Upper lobe of right lung (tissue), 1 donor: ENCODE measurements at regions not wholly inside any gene's neighbourhood (a gene's known extent, or its start where the extent isn't known, plus 50 kb on each side); places are given as distances from the start of the nearest gene placed in this dataset.

Experiments
- ATAC-seq: fragments of 200-7000 bp; cut with Tn5 transposase; one replicate; pipeline ENCODE4 v1.9.1; 2020; ENCODE audit warnings: mild to moderate bottlenecking, moderate library complexity
- DNase-seq: peaks from one replicate; pipeline ENCODE4 v3.0.0-alpha.2; 2020
- H3K27ac ChIP-seq: fragments of 200-600 bp; one replicate; pipeline ENCODE4 v1.8.0; 2022
- H3K27me3 ChIP-seq: fragments of 200-600 bp; one replicate; pipeline ENCODE4 v1.8.0; 2022; ENCODE audit warnings: mild to moderate bottlenecking
- H3K36me3 ChIP-seq: fragments of 200-600 bp; one replicate; pipeline ENCODE4 v1.8.0; 2022
- H3K4me1 ChIP-seq: fragments of 200-600 bp; one replicate; pipeline ENCODE4 v1.8.0; 2022
- H3K4me3 ChIP-seq: fragments of 200-600 bp; one replicate; pipeline ENCODE4 v1.8.0; 2022; ENCODE audit warnings: mild to moderate bottlenecking
- H3K9me3 ChIP-seq: fragments of 200-600 bp; one replicate; pipeline ENCODE4 v1.8.0; 2022
- intact Hi-C: fragments of 100-400 bp; cut with DNase I; formaldehyde crosslinking; loops from one replicate; pipeline ENCODE4 v1.11.0; 2022
- TF ChIP-seq, protein P1 (sequence below): fragments of 200-600 bp; IDR thresholded peaks from one replicate; pipeline ENCODE4 v1.8.0; 2022; ENCODE audit warnings: antibody characterized with exemption
- donor health status: DM: no; HTN: yes; CAD: no; lungs with severe emphysema.

- Histone ChIP-seq H3K9me3 (no peaks in the 10 kb centered on the region), H3K4me3 (no peak overlapping the region), H3K27me3 (no peaks in the 10 kb centered on the region), H3K27ac (no peak overlapping the region), H3K36me3 (no peaks in the 10 kb centered on the region), H3K4me1 (no peaks in the 10 kb centered on the region)
- TF ChIP-seq, protein P1, sequence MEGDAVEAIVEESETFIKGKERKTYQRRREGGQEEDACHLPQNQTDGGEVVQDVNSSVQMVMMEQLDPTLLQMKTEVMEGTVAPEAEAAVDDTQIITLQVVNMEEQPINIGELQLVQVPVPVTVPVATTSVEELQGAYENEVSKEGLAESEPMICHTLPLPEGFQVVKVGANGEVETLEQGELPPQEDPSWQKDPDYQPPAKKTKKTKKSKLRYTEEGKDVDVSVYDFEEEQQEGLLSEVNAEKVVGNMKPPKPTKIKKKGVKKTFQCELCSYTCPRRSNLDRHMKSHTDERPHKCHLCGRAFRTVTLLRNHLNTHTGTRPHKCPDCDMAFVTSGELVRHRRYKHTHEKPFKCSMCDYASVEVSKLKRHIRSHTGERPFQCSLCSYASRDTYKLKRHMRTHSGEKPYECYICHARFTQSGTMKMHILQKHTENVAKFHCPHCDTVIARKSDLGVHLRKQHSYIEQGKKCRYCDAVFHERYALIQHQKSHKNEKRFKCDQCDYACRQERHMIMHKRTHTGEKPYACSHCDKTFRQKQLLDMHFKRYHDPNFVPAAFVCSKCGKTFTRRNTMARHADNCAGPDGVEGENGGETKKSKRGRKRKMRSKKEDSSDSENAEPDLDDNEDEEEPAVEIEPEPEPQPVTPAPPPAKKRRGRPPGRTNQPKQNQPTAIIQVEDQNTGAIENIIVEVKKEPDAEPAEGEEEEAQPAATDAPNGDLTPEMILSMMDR: no peak
- DNase-seq (no peak), ATAC-seq (peak; percentile 81)
- intact Hi-C loops: no loop called here
These were observed 900.6 kb downstream of the TUSC7 start for GRCh38 chr3:117610156-117610555.

GRCh38 chr3:117611211-117611610 is 901.6 kb downstream of the TUSC7 start:
- Histone ChIP-seq H3K27ac (no peak overlapping the region), H3K4me3 (no peak overlapping the region), H3K27me3 (no peaks in the 10 kb centered on the region), H3K36me3 (no peaks in the 10 kb centered on the region), H3K4me1 (no peaks in the 10 kb centered on the region), H3K9me3 (no peaks in the 10 kb centered on the region)
- DNase-seq (no peak), ATAC-seq (no peak)
- intact Hi-C loops: no loop called here
- TF ChIP-seq, protein P1: no peak

DNA sequence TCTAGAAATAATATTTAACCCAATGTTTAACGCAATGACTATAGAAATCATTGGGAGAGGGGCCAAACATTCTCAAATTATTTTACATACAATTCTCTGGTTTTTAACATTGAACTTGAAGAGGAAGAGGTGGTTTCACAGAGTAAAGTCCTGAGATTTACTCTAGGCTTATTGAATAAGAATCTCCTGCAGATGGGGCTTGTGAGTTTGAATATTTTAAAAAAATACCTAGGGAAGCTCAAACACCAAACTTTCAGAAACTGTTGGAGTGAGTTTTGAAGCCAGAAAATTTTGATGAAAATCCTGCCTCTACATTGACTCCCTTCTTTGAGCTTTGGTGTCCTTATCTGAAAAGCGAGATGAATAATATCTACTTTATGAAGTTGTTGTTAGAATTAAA is 906.6 kb downstream of the TUSC7 start:
- intact Hi-C loops: no loop called here
- TF ChIP-seq, protein P1: no peak
- ATAC-seq (no peak), DNase-seq (no peak)
- H3K4me1 ChIP-seq: no peaks in the 10 kb centered on the region
- H3K36me3 ChIP-seq: no peaks in the 10 kb centered on the region
- H3K4me3 ChIP-seq: no peak overlapping the region
- H3K9me3 ChIP-seq: no peaks in the 10 kb centered on the region
- H3K27me3 ChIP-seq: no peaks in the 10 kb centered on the region
- no peak overlapping the region for H3K27ac ChIP-seq

DNA sequence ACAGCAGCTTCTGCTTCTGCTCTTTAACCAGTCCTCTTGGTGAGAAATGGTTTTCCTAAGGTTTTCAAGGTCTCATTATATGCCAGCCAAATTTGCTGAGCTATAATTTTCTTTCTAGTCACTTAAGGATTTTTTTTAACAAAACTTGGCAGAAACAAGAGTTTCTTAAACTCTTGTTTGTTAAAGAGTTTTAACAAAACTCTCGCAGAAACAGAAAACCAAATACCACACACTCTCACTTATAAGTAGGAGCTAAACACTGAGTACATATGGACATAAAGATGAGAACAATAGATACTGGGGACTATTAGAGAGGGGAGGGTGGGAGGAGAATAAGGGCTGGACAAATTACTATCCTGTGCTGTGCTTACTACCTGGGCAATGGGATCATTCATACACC is 908.3 kb downstream of the TUSC7 start:
- Histone ChIP-seq H3K9me3 (no peaks in the 10 kb centered on the region), H3K4me1 (no peaks in the 10 kb centered on the region), H3K36me3 (no peaks in the 10 kb centered on the region), H3K4me3 (no peak overlapping the region), H3K27ac (no peak overlapping the region), H3K27me3 (no peaks in the 10 kb centered on the region)
- TF ChIP-seq, protein P1: no peak
- ATAC-seq: no peak
- no peak for DNase-seq
- intact Hi-C loops: no loop called here

DNA sequence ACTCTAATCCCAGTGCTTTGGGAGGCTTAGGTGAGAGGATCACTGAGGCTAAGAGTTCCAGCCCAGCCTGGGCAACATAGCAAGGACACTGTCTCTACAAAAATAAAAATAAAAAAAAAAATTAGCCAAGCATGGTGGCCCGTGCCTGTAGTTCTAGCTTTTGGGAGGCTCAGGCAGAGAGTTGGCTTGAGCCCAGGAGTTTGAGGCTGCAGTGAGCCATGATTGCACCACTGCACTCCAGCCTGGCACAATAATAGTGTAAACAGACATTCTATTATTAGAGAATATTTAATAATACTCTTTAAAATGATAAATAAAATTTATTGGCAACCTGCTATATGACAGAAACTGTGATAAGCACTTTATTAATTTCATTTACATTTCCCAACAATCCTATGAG is 908.9 kb downstream of the TUSC7 start:
- ATAC-seq: no peak
- Histone ChIP-seq H3K4me3 (no peak overlapping the region), H3K4me1 (no peaks in the 10 kb centered on the region), H3K27ac (no peak overlapping the region), H3K9me3 (no peaks in the 10 kb centered on the region), H3K27me3 (no peaks in the 10 kb centered on the region), H3K36me3 (no peaks in the 10 kb centered on the region)
- intact Hi-C loops: no loop called here
- DNase-seq: peak; percentile 55
- TF ChIP-seq, protein P1: no peak

DNA sequence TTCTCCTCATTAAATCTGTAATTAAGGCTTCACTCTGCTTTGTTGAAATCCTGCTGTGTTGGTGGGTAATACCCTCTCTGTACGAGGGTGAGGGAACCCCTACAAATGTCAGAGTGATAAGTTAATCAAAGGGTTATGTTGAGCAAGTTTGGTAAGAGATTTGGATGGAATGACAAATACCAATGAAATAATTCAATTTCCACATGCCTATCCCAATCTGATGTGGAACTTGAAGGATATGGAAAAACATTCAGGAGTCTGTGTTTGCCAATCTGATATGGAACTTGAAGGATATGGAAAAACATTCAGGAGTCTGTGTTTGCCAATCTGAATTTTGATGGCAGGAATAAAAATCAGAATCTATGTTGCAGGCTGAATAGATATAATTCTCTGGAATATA is 910.2 kb downstream of the TUSC7 start:
- no peaks in the 10 kb centered on the region for H3K4me1 ChIP-seq
- H3K4me3 ChIP-seq: no peak overlapping the region
- ATAC-seq: no peak
- no peak overlapping the region for H3K27ac ChIP-seq
- H3K27me3 ChIP-seq: no peaks in the 10 kb centered on the region
- no peaks in the 10 kb centered on the region for H3K9me3 ChIP-seq
- intact Hi-C loops: no loop called here
- TF ChIP-seq, protein P1: no peak
- no peaks in the 10 kb centered on the region for H3K36me3 ChIP-seq
- no peak for DNase-seq
